ENCODE measurements at regions not wholly inside any gene's neighbourhood (a gene's known extent, or its start where the extent isn't known, plus 50 kb on each side); places are given as distances from the start of the nearest gene placed in this dataset.

GRCh38 chr21:23712166-23712565 lies 1895.1 kb downstream of the MRPL39 start:
- Histone ChIP-seq H3K27ac (ENCODE audit: low read length) (no peak overlapping the region), H3K9me3 (ENCODE audit: control insufficient read depth, low read length) (no peaks in the 10 kb centered on the region), H3K4me3 (ENCODE audit: low read length) (no peak overlapping the region), H3K27me3 (ENCODE audit: control insufficient read depth, insufficient read depth) (no peaks in the 10 kb centered on the region), H3K4me1 (ENCODE audit: control insufficient read depth, insufficient read depth, low read length) (no peaks in the 10 kb centered on the region)
- no peak for DNase-seq
- intact Hi-C loops (cut with DNase I) = no loop called here
- ATAC-seq = no peak
- 33% methylated on average over 1 of the region's 1 CpG for WGBS

DNA sequence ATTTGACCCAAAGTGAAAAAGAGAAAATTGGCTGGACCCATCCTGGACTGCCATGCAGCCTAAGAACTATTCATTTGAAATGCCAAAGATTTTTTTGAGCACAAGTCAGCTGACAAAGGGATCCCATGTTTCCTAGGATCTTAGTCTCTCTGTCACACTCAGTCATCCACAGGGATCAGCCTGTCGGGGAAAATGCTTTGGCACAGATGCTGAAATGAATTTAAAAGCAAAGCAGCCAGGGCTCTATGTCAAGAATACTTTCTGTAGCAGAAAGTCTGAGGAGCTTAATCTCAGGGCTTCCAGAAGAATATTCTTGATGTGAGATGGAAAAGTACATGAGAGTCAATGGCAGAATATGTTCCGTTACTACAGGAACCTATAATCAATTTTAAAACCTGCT lies 1900.8 kb downstream of the MRPL39 start:
- H3K27me3 ChIP-seq (ENCODE audit: control insufficient read depth, insufficient read depth) = no peaks in the 10 kb centered on the region
- 55% methylated on average over 2 of the region's 2 CpGs for WGBS
- H3K27ac ChIP-seq (ENCODE audit: low read length) = no peak overlapping the region
- H3K4me1 ChIP-seq (ENCODE audit: control insufficient read depth, insufficient read depth, low read length) = no peaks in the 10 kb centered on the region
- no peak overlapping the region for H3K4me3 ChIP-seq (ENCODE audit: low read length)
- no peak for ATAC-seq
- DNase-seq = no peak
- intact Hi-C loops (cut with DNase I) = no loop called here
- no peaks in the 10 kb centered on the region for H3K9me3 ChIP-seq (ENCODE audit: control insufficient read depth, low read length)

GRCh38 chr21:23699402-23699801 lies 1907.9 kb downstream of the MRPL39 start:
- H3K4me3 ChIP-seq (ENCODE audit: low read length) = no peak overlapping the region
- WGBS = 89% methylated on average over 2 of the region's 2 CpGs
- H3K27ac ChIP-seq (ENCODE audit: low read length) = no peak overlapping the region
- intact Hi-C loops (cut with DNase I) = no loop called here
- no peaks in the 10 kb centered on the region for H3K9me3 ChIP-seq (ENCODE audit: control insufficient read depth, low read length)
- DNase-seq (no peak), ATAC-seq (no peak)
- no peaks in the 10 kb centered on the region for H3K27me3 ChIP-seq (ENCODE audit: control insufficient read depth, insufficient read depth)
- no peaks in the 10 kb centered on the region for H3K4me1 ChIP-seq (ENCODE audit: control insufficient read depth, insufficient read depth, low read length)

GRCh38 chr21:23698619-23699018 lies 1908.7 kb downstream of the MRPL39 start:
- Histone ChIP-seq H3K27ac (ENCODE audit: low read length) (no peak overlapping the region), H3K9me3 (ENCODE audit: control insufficient read depth, low read length) (no peaks in the 10 kb centered on the region), H3K4me3 (ENCODE audit: low read length) (no peak overlapping the region), H3K4me1 (ENCODE audit: control insufficient read depth, insufficient read depth, low read length) (no peaks in the 10 kb centered on the region), H3K27me3 (ENCODE audit: control insufficient read depth, insufficient read depth) (no peaks in the 10 kb centered on the region)
- intact Hi-C loops (cut with DNase I) = no loop called here
- 79% methylated on average over 1 of the region's 1 CpG for WGBS
- ATAC-seq (no peak), DNase-seq (no peak)

DNA sequence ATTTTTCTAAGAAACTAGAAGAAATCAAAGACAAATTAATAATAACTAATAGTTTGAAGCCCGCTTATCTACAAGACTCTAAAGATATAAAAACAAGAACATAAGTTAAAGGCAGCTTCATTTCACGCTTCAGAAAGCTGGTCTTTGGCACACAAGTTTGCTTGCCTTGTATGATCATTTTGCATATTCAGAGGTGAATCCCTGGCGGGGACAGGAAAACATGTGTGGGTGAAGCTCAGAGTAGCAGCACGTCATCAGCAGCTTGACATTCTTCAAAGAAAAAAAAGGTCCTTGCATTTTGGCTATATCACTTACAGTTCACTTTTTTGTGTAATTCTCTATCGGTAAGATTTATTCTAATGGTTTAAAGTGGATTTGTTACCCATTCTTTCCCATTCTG lies 1911.8 kb downstream of the MRPL39 start:
- Histone ChIP-seq H3K27ac (ENCODE audit: low read length) (no peak overlapping the region), H3K9me3 (ENCODE audit: control insufficient read depth, low read length) (no peaks in the 10 kb centered on the region), H3K27me3 (ENCODE audit: control insufficient read depth, insufficient read depth) (no peaks in the 10 kb centered on the region), H3K4me1 (ENCODE audit: control insufficient read depth, insufficient read depth, low read length) (no peaks in the 10 kb centered on the region), H3K4me3 (ENCODE audit: low read length) (no peak overlapping the region)
- DNase-seq (no peak), ATAC-seq (no peak)
- 68% methylated on average over 5 of the region's 5 CpGs for WGBS
- intact Hi-C loops (cut with DNase I) = no loop called here

- Histone ChIP-seq H3K4me1 (ENCODE audit: control insufficient read depth, insufficient read depth, low read length) (no peaks in the 10 kb centered on the region), H3K9me3 (ENCODE audit: control insufficient read depth, low read length) (no peaks in the 10 kb centered on the region), H3K27ac (ENCODE audit: low read length) (no peak overlapping the region), H3K27me3 (ENCODE audit: control insufficient read depth, insufficient read depth) (no peaks in the 10 kb centered on the region), H3K4me3 (ENCODE audit: low read length) (no peak overlapping the region)
- intact Hi-C loops (cut with DNase I) = no loop called here
- ATAC-seq (no peak), DNase-seq (no peak)
Measured at GRCh38 chr21:23694390-23694789, 1912.9 kb downstream of the MRPL39 start.

DNA sequence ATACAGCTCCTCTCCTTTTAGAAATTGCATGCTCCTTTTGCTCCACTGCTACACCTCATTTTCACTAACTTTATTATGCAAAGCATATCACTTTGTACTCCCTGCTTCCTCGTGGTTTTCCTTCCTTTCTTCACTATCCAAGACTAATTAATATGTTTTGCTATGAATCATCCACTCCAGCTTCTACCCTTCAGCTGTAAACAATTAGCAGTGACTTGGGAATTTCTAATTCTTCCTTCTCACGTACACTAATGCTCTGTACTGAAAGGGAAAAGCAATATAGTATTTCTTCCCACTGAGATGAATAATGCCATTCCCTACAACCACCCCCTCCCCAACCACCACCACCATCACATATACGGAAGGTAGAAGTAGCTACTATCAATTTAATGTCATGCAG lies 1917.0 kb downstream of the MRPL39 start:
- Histone ChIP-seq H3K4me1 (ENCODE audit: control insufficient read depth, insufficient read depth, low read length) (no peaks in the 10 kb centered on the region), H3K9me3 (ENCODE audit: control insufficient read depth, low read length) (no peaks in the 10 kb centered on the region), H3K4me3 (ENCODE audit: low read length) (no peak overlapping the region), H3K27ac (ENCODE audit: low read length) (no peak overlapping the region), H3K27me3 (ENCODE audit: control insufficient read depth, insufficient read depth) (no peaks in the 10 kb centered on the region)
- WGBS = 50% methylated on average over 3 of the region's 3 CpGs
- intact Hi-C loops (cut with DNase I) = no loop called here
- no peak for DNase-seq
- no peak for ATAC-seq

- Histone ChIP-seq H3K27me3 (ENCODE audit: control insufficient read depth, insufficient read depth) (no peaks in the 10 kb centered on the region), H3K9me3 (ENCODE audit: control insufficient read depth, low read length) (no peaks in the 10 kb centered on the region), H3K27ac (ENCODE audit: low read length) (no peak overlapping the region), H3K4me1 (ENCODE audit: control insufficient read depth, insufficient read depth, low read length) (no peaks in the 10 kb centered on the region), H3K4me3 (ENCODE audit: low read length) (no peak overlapping the region)
- DNase-seq (no peak), ATAC-seq (no peak)
- intact Hi-C loops (cut with DNase I) = no loop called here
- 18% methylated on average over 3 of the region's 3 CpGs for WGBS
Measured at GRCh38 chr21:23686737-23687523, 1920.4 kb downstream of the MRPL39 start.

GRCh38 chr21:23684431-23684830 lies 1922.8 kb downstream of the MRPL39 start:
- ATAC-seq = no peak
- DNase-seq = no peak
- H3K4me1 ChIP-seq (ENCODE audit: control insufficient read depth, insufficient read depth, low read length) = no peaks in the 10 kb centered on the region
- no peaks in the 10 kb centered on the region for H3K27me3 ChIP-seq (ENCODE audit: control insufficient read depth, insufficient read depth)
- intact Hi-C loops (cut with DNase I) = no loop called here
- H3K4me3 ChIP-seq (ENCODE audit: low read length) = no peak overlapping the region
- H3K27ac ChIP-seq (ENCODE audit: low read length) = no peak overlapping the region
- 52% methylated on average over 2 of the region's 2 CpGs for WGBS
- no peaks in the 10 kb centered on the region for H3K9me3 ChIP-seq (ENCODE audit: control insufficient read depth, low read length)

DNA sequence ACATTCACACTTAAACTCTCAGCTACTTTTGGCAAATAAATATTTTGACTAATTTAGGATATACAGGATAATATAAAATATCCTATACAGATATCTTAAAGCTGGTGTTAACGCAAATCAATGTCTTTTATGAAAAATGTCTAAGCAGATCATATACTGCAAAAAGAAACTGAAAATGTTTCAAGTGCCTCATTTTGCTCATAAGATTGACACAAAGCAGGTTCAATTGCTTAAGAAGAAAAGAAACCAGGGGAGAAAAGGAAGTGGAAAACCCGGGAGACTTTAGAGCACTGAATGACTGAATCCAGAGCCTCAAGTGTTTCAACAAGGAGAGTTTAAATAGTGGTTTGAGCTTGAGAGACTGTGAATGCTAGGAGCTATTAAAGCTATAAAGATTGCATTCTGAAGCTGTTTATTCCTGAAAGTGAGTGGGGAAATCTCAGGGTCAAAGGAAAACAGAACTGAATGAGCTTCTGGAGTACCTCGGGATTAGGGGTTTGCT lies 1943.0 kb downstream of the MRPL39 start:
- 76% methylated on average over 3 of the region's 3 CpGs for WGBS
- Histone ChIP-seq H3K4me1 (ENCODE audit: control insufficient read depth, insufficient read depth, low read length) (no peaks in the 10 kb centered on the region), H3K4me3 (ENCODE audit: low read length) (no peak overlapping the region), H3K27me3 (ENCODE audit: control insufficient read depth, insufficient read depth) (no peaks in the 10 kb centered on the region), H3K27ac (ENCODE audit: low read length) (no peak overlapping the region), H3K9me3 (ENCODE audit: control insufficient read depth, low read length) (no peaks in the 10 kb centered on the region)
- intact Hi-C loops (cut with DNase I) = loop anchor here in 1 of 4 donors (10.0 kb wide), 1 partner anchor 59 kb away; no protein-coding TSS in a partner anchor
- DNase-seq (no peak), ATAC-seq (no peak)

DNA sequence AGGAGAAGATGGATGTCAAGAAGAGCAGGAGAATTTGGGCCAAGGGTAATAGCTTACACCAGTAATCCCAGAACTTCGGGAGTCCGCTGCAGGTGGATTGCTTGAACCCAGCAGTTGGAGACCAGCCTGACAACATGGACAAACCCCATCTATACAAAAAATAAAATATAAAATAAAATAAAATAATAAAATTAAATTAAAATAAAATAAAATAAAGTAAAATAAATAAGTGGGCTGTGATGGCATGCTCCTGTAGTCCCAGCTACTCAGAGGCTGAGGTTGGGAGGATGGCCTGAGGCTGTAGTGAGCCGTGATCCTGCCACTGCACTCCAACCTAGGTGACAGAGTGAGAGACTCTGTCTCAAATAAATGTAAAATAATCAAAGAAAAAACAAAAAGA lies 1946.7 kb downstream of the MRPL39 start:
- no peak for ATAC-seq
- no peak overlapping the region for H3K27ac ChIP-seq (ENCODE audit: low read length)
- intact Hi-C loops (cut with DNase I) = loop anchor here in 1 of 4 donors (10.0 kb wide), 1 partner anchor 56 kb away; no protein-coding TSS in a partner anchor
- H3K4me3 ChIP-seq (ENCODE audit: low read length) = no peak overlapping the region
- 94% methylated on average over 3 of the region's 3 CpGs for WGBS
- DNase-seq = no peak
- H3K9me3 ChIP-seq (ENCODE audit: control insufficient read depth, low read length) = no peaks in the 10 kb centered on the region
- no peaks in the 10 kb centered on the region for H3K27me3 ChIP-seq (ENCODE audit: control insufficient read depth, insufficient read depth)
- no peaks in the 10 kb centered on the region for H3K4me1 ChIP-seq (ENCODE audit: control insufficient read depth, insufficient read depth, low read length)

DNA sequence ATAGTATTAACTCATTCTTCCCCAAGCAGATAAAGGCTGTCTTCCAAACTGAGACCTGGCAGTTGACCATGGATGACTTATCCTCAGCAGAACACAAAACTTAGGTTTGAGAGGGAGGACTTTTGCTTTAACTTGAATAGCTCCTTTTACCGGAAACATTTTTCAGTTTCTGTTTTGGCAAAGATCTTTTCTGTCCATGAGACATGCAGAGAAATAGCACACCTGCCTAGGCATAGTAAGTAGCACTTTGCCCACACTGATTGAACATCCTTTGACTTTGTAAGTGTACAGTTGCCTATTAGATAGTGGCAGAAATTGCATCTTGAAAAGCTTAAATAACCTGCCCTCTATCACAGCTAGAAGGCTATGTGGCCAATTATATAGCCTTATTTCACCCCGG lies 1962.5 kb downstream of the MRPL39 start:
- Histone ChIP-seq H3K9me3 (ENCODE audit: control insufficient read depth, low read length) (no peaks in the 10 kb centered on the region), H3K4me3 (ENCODE audit: low read length) (no peak overlapping the region), H3K27me3 (ENCODE audit: control insufficient read depth, insufficient read depth) (no peaks in the 10 kb centered on the region), H3K27ac (ENCODE audit: low read length) (no peak overlapping the region), H3K4me1 (ENCODE audit: control insufficient read depth, insufficient read depth, low read length) (no peaks in the 10 kb centered on the region)
- DNase-seq (no peak), ATAC-seq (no peak)
- 82% methylated on average over 2 of the region's 2 CpGs for WGBS
- intact Hi-C loops (cut with DNase I) = no loop called here
